ENCODE measurements at regions not wholly inside any gene's neighbourhood (a gene's known extent, or its start where the extent isn't known, plus 50 kb on each side); places are given as distances from the start of the nearest gene placed in this dataset.
"Not testable (repeated sequence)": the region's sequence is repeated elsewhere in the genome, so short reads cannot be mapped to it uniquely, and the experiment has no call there.

DNA sequence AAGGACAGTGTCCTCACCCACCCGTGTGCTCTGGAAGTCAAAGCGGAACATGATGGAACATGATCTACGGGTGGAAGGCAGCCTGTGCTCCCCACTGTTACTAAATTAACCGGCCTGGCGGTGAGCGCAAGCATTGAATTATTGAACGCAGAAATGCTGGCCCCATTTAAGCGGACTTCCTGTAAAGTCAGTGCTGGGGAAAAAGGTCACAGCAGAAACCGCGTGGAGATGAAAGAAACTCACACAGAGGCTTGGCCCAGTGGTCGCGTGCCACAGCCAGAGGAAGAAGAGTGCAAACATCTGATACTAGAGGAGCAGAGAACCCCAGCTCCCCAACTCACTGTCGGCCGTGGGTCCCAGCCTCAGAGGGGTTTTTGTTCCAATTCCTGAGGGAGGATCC is 321.2 kb downstream of the ADGRD1 start:
- no peak for DNase-seq (ENCODE audit: low read depth)

DNA sequence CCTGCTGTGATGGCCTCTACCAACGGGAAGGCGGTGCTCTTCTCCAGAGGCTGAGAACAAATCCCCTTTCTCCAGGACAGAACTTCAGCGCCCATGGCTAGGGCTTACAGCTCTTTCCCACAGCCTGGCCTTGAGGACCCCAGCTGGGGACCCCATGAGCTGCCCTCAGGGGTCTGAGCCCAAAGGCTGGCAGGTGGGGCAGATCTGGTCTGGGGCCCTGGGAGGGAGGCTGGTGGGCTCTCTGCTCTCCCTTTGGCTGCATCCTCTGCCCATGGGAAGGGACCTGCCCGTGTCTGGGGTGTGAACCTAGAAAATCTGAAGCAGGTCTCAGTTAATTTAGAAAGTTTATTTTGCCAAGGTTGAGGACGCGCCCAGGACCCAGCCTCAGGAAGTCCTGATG is 322.1 kb downstream of the ADGRD1 start:
- DNase-seq (ENCODE audit: low read depth), result no peak

DNA sequence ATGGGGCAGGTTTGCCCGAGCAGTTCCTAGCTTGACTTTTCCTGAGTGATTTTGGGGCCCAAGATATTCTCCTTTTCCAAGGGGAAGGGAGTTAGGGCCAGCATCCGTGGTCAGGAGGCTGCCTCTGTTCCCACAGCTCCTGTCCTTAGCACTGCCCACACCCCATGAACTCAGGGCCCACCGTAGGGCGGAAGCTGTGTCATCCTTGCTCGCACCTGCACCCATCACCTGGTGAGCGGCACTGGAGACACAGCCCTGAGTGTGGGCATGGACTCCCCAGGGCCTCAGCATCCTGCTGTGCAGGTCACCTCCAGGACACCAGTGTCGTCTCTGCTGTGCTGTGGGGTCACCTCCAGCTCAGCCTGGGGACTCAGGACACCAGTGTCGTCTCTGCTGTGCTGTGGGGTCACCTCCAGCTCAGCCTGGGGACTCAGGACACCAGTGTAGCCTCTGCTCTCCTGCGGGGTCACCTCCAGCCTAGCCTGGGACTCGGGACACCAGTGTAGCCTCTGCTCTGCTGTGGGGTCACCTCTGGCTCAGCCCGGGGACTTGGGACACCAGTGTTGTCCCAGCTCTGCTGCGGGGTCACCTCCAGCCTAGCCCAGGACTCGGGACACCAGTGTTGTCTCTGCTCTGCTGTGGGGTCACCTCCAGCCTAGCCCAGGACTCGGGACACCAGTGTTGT is 322.9 kb downstream of the ADGRD1 start:
- no peak for DNase-seq (ENCODE audit: low read depth)

DNA sequence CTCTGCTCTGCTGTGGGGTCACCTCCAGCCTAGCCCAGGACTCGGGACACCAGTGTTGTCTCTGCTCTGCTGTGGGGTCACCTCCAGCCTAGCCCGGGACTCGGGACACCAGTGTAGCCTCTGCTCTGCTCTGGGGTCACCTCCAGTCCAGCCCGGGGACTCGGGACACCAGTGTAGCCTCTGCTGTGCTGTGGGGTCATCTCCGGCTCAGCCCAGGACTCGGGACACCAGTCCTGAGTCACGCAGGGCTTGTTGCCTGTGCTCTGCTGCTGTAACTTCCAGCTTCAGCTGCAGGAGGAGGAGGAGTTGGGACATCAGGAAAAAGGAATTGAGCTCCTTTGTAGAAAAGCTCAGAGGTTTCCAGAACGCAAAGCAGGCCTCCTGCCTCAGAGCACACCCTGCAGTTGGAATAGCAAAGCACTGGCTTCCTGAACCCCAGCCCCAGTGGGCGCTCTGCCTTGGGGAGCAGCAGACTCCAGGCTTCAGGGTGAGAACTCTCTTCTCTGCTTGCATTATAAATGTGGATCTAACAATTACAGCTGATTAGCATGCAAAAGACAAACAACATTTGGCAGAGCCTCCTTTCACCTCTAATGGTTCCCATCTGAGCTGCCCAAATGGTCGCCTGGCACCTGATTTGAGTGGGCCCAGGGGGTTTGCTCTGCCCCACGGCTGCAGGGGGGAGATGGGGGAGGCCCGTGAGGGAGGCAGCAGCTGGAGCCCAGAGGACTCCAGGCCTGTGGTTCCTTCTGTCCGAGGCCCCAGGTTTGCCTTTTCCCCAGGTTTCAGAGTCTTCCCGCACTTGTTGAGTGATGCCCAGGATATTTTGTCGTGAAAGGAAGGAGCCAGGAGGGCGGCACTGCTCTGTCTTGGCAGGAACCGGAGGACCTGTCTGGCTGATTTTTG is 323.7 kb downstream of the ADGRD1 start:
- not testable (repeated sequence) for DNase-seq (ENCODE audit: low read depth)

DNA sequence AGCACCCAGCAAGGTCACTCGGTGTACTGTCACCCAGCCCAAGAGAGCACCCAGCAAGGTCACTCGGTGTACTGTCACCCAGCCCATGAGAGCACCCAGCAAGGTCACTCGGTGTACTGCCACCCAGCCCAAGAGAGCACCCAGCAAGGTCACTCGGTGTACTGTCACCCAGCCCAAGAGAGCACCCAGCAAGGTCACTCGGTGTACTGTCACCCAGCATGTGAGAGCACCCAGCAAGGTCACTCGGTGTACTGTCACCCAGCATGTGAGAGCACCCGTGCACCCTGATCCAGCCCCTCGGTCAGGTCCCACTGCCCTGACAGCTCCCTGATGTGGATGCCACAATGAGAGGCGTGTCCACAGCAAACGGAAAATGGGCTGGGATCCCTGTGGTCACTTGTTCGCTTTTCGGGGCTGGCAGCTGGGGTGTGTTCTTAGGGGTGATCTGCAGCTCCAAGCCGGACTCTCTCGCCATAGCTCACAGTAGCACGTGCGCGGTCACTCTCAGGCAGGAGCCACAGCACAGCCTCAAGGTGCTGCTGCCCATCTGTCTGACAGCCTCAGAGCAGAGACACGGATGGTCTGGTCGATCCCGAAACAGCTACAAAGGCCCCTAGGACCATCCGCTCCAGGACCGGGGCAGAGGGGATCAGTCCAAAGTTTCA is 324.9 kb downstream of the ADGRD1 start:
- DNase-seq (ENCODE audit: low read depth), result not testable (repeated sequence)

DNA sequence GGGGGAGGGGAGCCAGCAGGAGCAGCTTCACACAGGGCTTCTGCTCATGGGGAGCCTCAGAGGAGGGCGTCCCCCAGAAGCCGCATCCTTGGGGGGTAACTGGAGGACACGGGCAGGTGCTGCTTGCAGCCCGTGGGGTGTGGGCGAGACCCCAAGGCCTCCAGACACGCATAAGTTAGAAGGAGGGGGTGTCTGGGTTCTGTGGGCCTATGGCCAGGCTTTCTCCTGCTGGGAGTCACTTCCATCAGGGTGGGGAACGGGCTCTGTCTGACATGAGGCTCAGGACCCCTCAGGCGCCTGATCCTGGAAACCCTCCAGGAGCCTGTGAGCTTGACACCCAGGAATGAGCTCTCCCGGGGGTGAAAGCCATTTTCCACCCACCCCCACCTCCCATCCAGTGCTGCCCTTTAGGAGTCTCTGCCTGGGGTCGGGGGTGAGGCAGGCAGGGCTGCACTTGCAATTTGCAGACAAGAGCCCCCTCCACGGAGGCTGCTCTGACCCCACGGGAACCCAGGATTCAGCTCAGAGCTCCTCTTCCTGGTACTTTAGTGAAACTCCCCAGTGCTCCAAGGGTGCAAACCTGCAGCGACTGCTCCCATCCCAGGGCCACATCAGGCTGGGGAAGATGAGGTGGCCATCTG is 325.7 kb downstream of the ADGRD1 start:
- no peak for DNase-seq (ENCODE audit: low read depth)

DNA sequence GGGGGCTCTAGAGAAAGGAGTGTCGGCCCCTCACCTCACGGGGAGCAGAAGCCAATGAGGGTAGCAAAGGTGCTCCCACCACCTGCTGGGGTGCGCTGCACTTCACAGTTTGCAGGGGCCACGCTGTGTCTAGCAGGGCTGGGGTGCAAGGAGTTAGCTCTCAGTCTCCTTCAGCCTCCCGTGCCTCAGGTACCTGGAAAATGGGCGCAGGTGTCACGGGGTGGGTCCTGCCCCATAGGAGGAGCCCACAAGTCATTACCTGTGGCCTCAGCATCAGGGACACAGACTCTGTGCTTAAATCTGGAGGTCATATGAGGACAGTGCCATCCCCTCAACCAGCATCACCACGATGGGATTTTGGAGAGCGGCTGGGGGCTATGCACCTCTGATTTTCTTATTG is 326.7 kb downstream of the ADGRD1 start:
- DNase-seq (ENCODE audit: low read depth), result no peak

DNA sequence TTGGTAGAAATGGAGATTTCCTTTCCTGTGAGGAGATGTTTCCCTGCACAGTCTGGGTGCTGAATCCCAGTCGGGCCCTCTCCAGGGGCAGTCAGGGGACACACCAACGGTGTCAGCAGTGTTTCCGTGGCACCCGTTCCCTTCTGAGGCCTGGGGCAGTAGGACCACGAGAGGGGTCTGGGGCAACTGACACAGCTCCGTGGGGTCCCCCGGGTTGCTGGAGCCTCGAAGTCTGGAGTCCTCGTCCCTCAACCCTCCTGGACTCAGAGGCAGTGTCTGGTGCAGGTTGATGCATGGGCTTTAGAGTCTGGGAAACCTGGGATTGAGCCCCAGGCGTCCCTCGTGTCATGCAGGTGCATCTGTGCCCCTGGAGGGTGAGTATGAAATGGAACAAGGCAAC is 327.3 kb downstream of the ADGRD1 start:
- DNase-seq (ENCODE audit: low read depth), result no peak

DNA sequence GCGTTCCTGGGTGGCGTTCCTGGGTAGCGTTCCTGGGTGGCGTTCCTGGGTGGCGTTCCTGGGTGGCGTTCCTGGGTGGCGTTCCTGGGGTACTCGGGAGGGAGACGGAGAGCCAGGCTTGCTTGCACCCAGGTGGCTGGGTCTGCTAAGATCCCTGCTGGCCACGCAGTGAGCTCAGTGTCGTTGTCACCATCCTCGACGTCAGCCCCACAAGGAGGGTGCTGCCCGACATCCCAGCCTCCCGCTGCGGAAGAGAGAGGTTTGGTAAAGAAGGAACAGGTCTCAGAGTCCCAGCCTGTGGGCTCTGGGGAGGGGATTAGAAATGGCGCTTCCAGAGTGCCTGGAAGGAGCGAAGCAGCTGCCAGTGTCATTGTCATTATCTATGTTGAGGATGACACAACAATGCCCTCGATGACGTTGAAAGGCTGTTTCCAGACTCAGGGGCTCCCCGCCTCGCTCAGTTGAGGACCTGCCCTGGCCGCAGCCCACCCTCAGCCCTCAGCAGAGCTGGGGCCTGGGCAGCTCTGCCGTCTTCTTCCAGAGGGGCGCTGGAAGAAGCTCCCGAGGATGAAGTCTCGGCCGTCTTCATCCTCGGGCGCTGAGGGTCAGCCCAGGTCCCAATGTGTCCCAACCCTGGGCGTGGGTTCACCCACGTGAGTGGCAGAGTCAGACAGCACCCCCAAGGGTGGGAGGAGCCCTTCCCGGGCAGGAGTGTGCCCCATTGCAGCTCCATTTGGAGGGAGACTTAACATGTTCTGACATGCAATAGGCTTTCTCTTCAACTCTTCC is 328.8 kb downstream of the ADGRD1 start:
- DNase-seq (ENCODE audit: low read depth), result no peak

DNA sequence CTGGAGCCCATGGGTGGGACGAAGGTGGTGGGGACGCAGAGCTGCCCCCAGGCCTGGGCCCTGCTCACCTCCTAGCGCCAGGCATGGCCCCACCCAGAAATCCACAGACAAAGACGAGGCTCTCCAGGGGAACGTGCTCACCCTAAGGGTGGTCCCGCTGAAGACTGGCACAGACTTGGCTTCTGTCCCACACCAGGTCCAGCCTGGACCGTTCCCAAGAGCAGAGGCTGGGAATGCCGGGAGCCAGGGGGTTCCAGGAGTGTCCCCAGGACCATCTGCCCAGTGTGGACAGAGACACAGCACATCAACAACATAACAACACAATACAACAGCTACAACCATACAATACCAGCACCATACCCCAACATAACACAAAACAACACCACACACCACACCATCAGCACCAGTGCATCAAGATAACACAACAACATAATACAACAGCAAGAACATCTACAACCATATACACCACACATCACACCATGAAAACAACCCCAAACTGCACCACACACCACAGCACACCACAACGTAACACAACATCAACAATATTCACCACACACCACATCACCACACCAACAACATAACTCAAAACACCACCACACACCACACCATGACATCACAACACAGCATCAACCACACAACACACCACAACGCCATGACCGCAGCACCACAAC is 329.6 kb downstream of the ADGRD1 start:
- DNase-seq (ENCODE audit: low read depth), result no peak

DNA sequence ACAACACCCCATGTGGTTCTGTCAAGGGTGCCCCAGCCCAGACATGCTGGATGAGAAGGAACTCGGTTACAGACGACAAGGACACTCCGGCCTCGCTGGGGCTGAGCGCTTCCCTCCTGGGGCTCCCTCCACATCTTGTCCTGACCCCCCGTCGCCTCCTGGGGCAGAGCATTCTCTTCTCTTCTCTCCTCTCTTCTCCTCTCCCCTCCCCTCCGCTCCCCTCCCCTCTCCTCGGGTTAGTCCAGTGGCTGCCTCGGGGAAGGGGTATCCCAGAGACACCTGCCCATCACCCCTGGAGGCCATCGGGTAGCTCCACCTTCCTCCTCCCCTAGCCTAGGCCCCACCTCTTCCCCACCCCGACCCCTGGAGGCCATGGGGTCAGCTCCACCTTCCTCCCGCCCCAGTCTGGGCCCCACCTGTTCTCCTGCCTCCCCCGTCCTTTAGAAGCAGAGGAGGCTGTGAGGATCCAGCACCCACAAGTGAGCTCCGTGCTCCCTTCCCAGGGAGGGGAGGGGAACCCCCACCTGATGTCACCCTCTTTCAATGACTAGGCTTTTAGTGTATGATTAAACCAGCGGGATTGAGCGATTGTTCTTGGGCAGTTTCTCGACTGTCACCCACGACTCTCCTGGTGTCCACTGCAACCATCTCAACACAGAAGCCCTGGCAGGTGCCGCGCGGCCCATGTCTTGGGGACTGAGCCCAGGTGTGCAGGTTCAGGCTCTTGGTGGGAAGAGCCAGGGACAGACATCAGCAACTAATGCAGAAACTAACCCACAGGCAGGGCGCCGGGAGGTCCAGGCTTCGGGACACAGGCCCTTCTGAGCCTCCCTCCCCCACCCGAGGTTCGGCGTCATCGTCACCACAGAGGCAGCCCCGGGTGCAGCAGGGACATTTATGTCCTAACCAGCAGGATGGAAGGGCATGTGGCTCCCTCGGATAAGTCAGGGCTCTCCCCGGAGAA is 330.4 kb downstream of the ADGRD1 start:
- not testable (repeated sequence) for DNase-seq (ENCODE audit: low read depth)

DNA sequence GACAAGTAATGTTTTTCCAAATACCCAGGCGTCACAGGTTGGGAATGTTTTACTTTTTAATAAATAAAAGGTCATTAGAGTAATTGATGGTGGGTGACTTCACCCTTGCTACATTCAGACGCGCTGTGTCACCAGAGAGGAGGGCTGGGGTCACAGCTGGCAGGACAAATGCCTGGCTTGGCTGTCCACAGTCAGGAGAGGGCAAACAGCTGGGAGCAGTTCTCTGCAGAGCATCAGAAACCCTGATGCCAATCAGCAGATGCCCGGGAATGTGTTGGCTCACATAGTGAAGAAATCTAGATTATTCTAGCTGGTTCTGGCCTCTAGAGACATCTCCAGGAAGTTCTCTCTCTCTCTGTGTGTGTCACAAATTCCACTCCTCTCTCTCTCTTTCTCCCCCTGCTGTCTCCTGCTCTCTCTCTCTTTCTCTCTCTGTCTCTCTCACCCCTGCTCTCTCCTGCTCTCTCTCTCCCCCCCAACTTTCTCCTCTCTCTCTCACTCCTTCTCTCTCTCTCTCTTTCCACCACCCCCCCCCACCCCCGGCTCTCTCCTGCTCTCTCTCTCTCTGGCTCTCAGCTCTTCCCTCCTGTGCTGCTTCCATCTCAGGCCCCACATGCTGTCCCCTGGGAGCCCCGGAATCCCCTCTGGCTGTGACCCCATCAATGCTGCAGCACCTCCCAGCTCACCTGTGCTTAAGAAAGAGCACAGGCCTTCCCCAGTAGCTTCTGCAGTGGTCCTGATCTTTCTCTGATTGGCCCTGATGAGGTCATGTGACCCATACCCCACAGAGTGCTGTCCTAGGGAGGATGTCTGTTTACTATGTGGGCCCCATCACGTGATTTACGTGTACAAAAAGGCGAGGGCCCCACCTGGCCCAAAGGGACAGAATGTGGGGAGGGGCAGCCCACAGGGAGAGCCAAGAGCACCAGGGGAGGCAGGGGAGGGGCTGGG is 331.5 kb downstream of the ADGRD1 start:
- not testable (repeated sequence) for DNase-seq (ENCODE audit: low read depth)

DNA sequence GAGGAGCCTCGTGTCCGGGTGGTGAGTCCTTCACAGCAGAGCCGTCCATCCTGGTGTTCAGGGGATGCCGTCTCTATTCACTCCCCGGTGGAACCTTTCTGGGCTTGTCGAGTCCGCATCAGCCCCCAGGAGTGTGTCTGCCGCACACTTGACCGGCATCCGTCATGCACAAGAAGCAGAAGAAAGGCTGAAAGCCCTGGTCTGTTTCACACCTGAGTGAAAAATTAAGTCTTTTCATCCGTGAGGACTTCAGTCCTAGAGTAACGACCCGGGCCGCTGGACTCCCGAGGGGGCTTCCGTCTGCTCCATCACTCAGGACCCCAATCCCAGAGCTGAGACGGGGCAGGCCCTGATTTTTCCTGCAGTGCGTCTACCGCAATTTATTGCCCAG is 332.2 kb downstream of the ADGRD1 start:
- DNase-seq (ENCODE audit: low read depth), result not testable (repeated sequence)

DNA sequence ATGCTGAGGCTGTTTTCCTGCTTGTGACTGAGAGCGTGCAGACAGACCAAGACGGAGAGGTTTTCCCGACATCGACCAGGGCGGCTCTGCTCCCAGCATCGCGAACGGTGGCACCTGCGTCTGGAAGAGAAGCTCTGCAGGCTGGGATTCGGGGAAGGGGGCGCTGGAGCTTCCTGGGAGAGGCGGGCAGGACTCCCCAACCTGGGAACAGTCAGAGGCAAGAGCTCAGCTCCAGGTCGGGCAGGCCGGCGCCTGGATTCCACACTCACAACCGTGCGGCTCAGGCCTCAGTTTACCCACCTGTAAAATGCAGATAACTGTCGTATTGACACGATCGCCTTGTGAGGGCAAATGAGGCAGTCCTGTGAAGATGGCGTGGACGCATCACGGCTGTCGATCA is 332.6 kb downstream of the ADGRD1 start:
- not testable (repeated sequence) for DNase-seq (ENCODE audit: low read depth)

DNA sequence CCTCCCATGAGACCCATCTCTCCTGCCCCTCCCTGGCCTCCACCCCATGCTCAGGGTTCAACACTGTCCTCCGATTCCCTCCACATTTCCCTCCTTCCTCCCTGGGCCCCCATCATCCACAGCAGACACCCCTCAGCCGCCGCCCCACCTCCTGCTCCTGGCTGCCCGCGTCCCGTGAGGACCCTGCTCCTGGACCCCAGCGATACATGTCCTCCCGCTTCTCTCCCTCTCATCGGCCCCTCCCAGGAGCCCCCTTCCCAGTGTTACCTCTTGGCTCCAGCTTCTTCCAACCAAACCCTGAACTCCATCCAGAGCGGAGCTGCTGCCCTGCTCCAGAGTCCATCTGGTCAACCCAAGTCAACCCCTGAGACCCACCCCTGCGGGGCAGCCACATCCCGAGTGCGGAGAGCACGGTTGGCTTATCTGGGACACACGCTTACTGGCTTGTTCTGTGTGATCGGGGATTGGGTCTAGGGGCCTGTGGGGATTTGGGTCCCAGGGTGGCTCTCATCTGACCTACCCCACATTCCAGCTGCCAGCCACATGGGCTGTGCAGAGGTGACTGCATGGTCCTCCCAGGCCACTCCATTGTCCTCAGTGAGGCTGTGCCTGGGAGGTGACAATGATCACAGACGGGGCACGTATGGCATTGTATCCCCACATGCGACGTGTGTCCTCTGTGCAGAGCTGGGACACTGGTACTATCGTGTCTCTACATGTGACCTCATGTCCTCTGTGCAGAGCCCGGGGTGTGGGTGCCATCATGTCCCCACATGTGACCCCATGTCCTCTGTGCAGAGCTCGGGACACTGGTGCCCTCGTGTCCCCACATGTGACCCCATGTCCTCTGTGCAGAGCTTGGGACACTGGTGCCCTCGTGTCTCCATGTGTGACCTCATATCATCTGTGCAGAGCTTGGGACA is 333.6 kb downstream of the ADGRD1 start:
- no peak for DNase-seq (ENCODE audit: low read depth)

DNA sequence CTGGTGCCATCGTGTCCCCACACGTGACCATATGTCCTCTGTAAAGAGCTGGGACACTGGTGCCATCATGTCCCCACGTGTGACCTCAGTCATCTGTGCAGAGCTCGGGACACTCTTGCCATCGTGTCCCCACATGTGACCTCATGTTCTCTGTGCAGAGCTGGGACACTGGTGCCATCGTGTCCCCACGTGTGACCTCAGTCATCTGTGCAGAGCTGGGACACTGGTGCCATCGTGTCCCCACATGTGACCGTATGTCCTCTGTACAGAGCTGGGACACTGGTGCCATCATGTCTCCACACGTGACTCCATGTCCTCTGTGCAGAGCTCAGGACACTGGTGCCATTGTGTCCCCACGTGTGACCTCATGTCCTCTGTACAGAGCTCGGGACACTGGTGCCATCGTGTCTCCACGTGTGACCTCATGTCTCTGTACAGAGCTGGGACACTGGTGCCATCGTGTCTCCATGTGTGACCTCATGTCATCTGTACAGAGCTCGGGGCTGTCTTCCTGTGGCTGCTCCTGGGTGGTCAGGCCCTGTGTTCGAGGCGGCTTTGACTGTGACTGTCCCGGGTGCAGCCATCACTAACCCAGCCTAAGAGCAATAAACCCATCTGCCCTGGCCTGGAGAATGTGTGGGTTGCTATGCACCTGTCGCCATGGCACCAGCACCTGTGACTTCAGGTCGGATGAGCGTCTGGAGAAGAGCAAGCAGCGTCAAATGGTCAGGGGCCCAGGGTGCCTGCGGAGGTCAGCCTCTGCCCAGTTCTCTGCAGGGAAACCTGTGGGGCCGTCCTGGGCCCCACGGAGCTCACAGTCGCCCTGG is 334.4 kb downstream of the ADGRD1 start:
- DNase-seq (ENCODE audit: low read depth), result no peak

Measured in stimulated activated CD8-positive, alpha-beta memory T cell treated with anti-CD3 and anti-CD28 coated beads, Interleukin-15, amount 100 ng/mL, for 24 hours (primary cell).